K562 (cell line): ENCODE measurements at regions not wholly inside any gene's neighbourhood (a gene's known extent, or its start where the extent isn't known, plus 50 kb on each side); places are given as distances from the start of the nearest gene placed in this dataset.

Source experiments
- ATAC-seq: fragments of 200-7000 bp; cut with Tn5 transposase; 3 replicates; pipeline ENCODE4 v1.9.1; 2020; ENCODE audit warnings: moderate library complexity
- BruUV-seq: library from RNA; stranded (reverse); fragments of 400-500 nt; replicated peaks from 2 replicates; lab custom pipeline; 2021; lab: Mats Ljungman, UMichigan
- CTCF ChIA-PET: fragments of 300-600 bp; formaldehyde crosslinking; extraction: SDS; loops from one replicate; lab custom pipeline; 2021; ENCODE audit warnings: low intra/inter-chr PET ratio; lab: Yijun Ruan, JAX
- POLR2A ChIA-PET: fragments of 300-600, 350-650 bp; sonication (Branson Sonifier 250); formaldehyde crosslinking; extraction: SDS; loops from one replicate; lab custom pipeline; 2021; ENCODE audit warnings: antibody characterized with exemption, inconsistent platforms; lab: Yijun Ruan, JAX
- DNase-seq, 4 experiments: peaks; one replicate each; pipeline versions ENCODE4 v3.0.0 to v3.0.0-alpha.2; 2011 to 2018; ENCODE audit warnings: low spot score in 3 of 4, mixed read lengths in 3 of 4; ENCODE audit errors: extremely low read depth in 1 of 4
- FAIRE-seq: peaks from 2 replicates; lab custom pipeline; 2011; peaks lifted over from hg19 to GRCh38; lab: Jason Lieb, UNC
- H2AFZ ChIP-seq: 2 replicates; pipeline ENCODE4 v1.6.0; 2011; ENCODE audit warnings: low read depth, low read length, control low read depth, inconsistent platforms
- H3K27ac ChIP-seq: fragments of 200-600 bp; 3 replicates; pipeline ENCODE4 v1.8.0; 2011; ENCODE audit warnings: low read depth, mild to moderate bottlenecking, control low read depth, inconsistent platforms, low read length, moderate library complexity, mixed read lengths; ENCODE audit errors: extremely low read depth
- H3K27me3 ChIP-seq, 2 experiments: fragments of 300-600 bp in 1 of 2; 2 replicates in 1 of 2; 3 replicates in 1 of 2; pipeline versions ENCODE4 v1.6.0 to v1.8.0; 2011; ENCODE audit warnings: inconsistent platforms in 2 of 2, low read length in 2 of 2, mild to moderate bottlenecking in 1 of 2, mixed read lengths in 1 of 2, moderate library complexity in 1 of 2; ENCODE audit not compliant: control insufficient read depth in 2 of 2, insufficient read depth in 2 of 2
- H3K36me3 ChIP-seq: fragments of 300-600 bp; 3 replicates; pipeline ENCODE4 v1.8.0; 2011; ENCODE audit warnings: mild to moderate bottlenecking, low read length, inconsistent platforms; ENCODE audit not compliant: control insufficient read depth, insufficient read depth
- H3K4me1 ChIP-seq, 2 experiments: fragments of 200-600 bp in 1 of 2; replicated peaks in 1 of 2; 2 replicates in 1 of 2; 3 replicates in 1 of 2; pipeline versions ENCODE4 v1.5.1 to v1.8.0; 2011; ENCODE audit warnings: inconsistent platforms in 2 of 2, low read length in 2 of 2, mild to moderate bottlenecking in 1 of 2, mixed read lengths in 1 of 2, moderate library complexity in 1 of 2; ENCODE audit not compliant: control insufficient read depth in 2 of 2, insufficient read depth in 2 of 2
- H3K4me2 ChIP-seq: 2 replicates; pipeline ENCODE4 v1.6.1; 2011; ENCODE audit warnings: low read length, control low read depth, inconsistent platforms, mixed read lengths; ENCODE audit not compliant: insufficient read depth
- H3K4me3 ChIP-seq: fragments of 200-600 bp; sonication (generic), shearing (Covaris generic); 2 replicates; pipeline ENCODE4 v1.5.1; 2016; ENCODE audit warnings: control low read depth, inconsistent platforms
- H3K79me2 ChIP-seq: fragments of 200-600 bp; 3 replicates; pipeline ENCODE4 v1.8.0; 2011; ENCODE audit warnings: low read length, inconsistent platforms; ENCODE audit not compliant: control insufficient read depth, insufficient read depth
- H3K9ac ChIP-seq, 2 experiments: 2 replicates each; pipeline versions ENCODE4 v1.6.0 to v1.6.1; 2011; ENCODE audit warnings: low read depth in 2 of 2, low read length in 2 of 2, control low read depth in 1 of 2, inconsistent platforms in 1 of 2, mild to moderate bottlenecking in 1 of 2, mixed read lengths in 1 of 2; ENCODE audit not compliant: insufficient read depth in 1 of 2
- H3K9me1 ChIP-seq: one replicate; pipeline ENCODE4 v1.6.0; 2011; ENCODE audit warnings: inconsistent platforms, mild to moderate bottlenecking, low read length, moderate library complexity; ENCODE audit not compliant: control insufficient read depth, insufficient read depth
- H3K9me3 ChIP-seq: replicated peaks from 2 replicates; pipeline ENCODE4 v1.5.1; 2011; ENCODE audit warnings: low read depth, low read length, inconsistent platforms; ENCODE audit not compliant: control insufficient read depth, insufficient read depth
- H4K20me1 ChIP-seq: replicated peaks from 2 replicates; pipeline ENCODE4 v1.6.1; 2011; ENCODE audit warnings: low read length, inconsistent platforms, mixed read lengths; ENCODE audit not compliant: control insufficient read depth, insufficient read depth
- FIP1L1 ChIP-seq: fragments of 200-400 bp; formaldehyde crosslinking; IDR thresholded peaks from 2 replicates; pipeline ENCODE4 v1.6.1; 2018; ENCODE audit warnings: mild to moderate bottlenecking, low read depth, low read length; ENCODE audit not compliant: poor library complexity, severe bottlenecking
- GTF2F1 ChIP-seq: IDR thresholded peaks from 2 replicates; pipeline ENCODE4 v1.6.1; 2011; ENCODE audit warnings: low read depth, low read length, improper control_type of control experiment
- KLF16 ChIP-seq: IDR thresholded peaks from 2 replicates; pipeline ENCODE4 v1.6.1; 2016; ENCODE audit warnings: antibody characterized with exemption
- MECOM ChIP-seq: fragments of 250-450 bp; sonication (Bioruptor Pico); IDR thresholded peaks from 2 replicates; pipeline ENCODE4 v1.8.0; 2022; ENCODE audit warnings: inconsistent platforms
- SREBF2 ChIP-seq: sonication (generic); formaldehyde crosslinking; IDR thresholded peaks from 2 replicates; pipeline ENCODE4 v1.4.0; 2020; ENCODE audit warnings: mild to moderate bottlenecking, missing genetic modification reagents
- ZNF592 ChIP-seq: fragments of 450-650 bp; IDR thresholded peaks from 2 replicates; pipeline ENCODE4 v1.6.1; 2017; ENCODE audit warnings: antibody characterized with exemption, mild to moderate bottlenecking
- ZSCAN32 ChIP-seq: fragments of 450-650 bp; formaldehyde crosslinking; IDR thresholded peaks from 2 replicates; pipeline ENCODE4 v1.4.0; 2020; ENCODE audit warnings: mild to moderate bottlenecking, moderate library complexity
- WGBS: fragments of 100-300 bp; shearing (Covaris generic); methylation state at CpG from one replicate; pipeline ENCODE4 v1.1.6; 2016; ENCODE audit warnings: low coverage, mixed read lengths; ENCODE audit not compliant: insufficient coverage; ENCODE audit errors: missing lambda C conversion rate; 5-methylcytosine and 5-hydroxymethylcytosine counted together
- in situ Hi-C: fragments of 300-500 bp; cut with MboI; formaldehyde crosslinking; loops from 4 replicates; pipeline ENCODE4 v1.15.0; 2018; ENCODE audit warnings: inconsistent platforms, mixed read lengths
- intact Hi-C: fragments of 100-400 bp; cut with micrococcal nuclease; formaldehyde crosslinking; loops from 2 replicates; pipeline ENCODE4 v1.14.2; 2022

GRCh38 chrX:9204560-9204959 is 170.6 kb upstream of the FAM9B start:
- Histone ChIP-seq H4K20me1 (no peaks in the 10 kb centered on the region), H3K27me3 (no peaks in the 10 kb centered on the region; a peak in 2 of 5 replicates), H3K4me3 (no peak overlapping the region), H2AFZ (no peak overlapping the region), H3K4me2 (no peak overlapping the region), H3K9me3 (no peaks in the 10 kb centered on the region), H3K9ac (no peak overlapping the region), H3K27ac (no peak overlapping the region), H3K36me3 (no peaks in the 10 kb centered on the region), H3K4me1 (no peaks in the 10 kb centered on the region)
- ChIA-PET CTCF (no interaction called here), POLR2A (no interaction called here)
- FAIRE-seq (no peak), DNase-seq (no peak)
- intact Hi-C loops, result no loop called here
- no TSS peak for BruUV-seq
- no peak for TF ChIP-seq KLF16
- TF ChIP-seq MECOM, result no peak
- TF ChIP-seq GTF2F1, result no peak
- TF ChIP-seq SREBF2, result no peak
- TF ChIP-seq ZSCAN32 (CRISPR knock-in tag), result no peak
- TF ChIP-seq FIP1L1, result no peak
- TF ChIP-seq ZNF592, result no peak
- TF ChIP-seq, all 486 proteins: peak for 0
- H3K79me2 ChIP-seq, result no peaks in the 10 kb centered on the region
- ATAC-seq, result no peak
- WGBS, result 0% methylated on average over 4 of the region's 4 CpGs
- in situ Hi-C loops, result no loop called here
- no peaks in the 10 kb centered on the region for H3K9me1 ChIP-seq
